ENCODE measurements at regions not wholly inside any gene's neighbourhood (a gene's known extent, or its start where the extent isn't known, plus 50 kb on each side); places are given as distances from the start of the nearest gene placed in this dataset.

DNA sequence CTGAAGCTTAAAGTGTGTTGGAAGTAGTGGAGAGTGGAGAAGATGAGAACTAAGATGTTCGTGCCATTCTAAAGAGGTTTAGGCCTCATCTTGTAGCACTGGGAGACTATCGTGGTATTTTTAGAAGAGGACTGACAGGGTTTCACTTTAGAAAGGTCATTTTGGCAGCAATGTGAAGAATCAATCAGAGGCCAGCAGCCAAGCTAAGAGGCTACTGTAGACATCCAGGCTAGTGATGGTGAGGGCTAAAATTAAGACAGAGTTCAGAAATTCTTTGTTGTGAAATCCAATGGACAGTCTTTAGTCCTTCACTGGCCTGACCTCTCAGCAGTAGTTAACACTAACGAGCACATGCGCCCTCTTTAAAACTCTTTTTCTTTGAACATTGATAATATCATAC lies 288.2 kb downstream of the TBL1XR1 start (continued):
- TF ChIP-seq ZNF175 (CRISPR knock-in tag; IDR thresholded peaks at IDR 0.05; ENCODE audit: low read depth), result no peak

DNA sequence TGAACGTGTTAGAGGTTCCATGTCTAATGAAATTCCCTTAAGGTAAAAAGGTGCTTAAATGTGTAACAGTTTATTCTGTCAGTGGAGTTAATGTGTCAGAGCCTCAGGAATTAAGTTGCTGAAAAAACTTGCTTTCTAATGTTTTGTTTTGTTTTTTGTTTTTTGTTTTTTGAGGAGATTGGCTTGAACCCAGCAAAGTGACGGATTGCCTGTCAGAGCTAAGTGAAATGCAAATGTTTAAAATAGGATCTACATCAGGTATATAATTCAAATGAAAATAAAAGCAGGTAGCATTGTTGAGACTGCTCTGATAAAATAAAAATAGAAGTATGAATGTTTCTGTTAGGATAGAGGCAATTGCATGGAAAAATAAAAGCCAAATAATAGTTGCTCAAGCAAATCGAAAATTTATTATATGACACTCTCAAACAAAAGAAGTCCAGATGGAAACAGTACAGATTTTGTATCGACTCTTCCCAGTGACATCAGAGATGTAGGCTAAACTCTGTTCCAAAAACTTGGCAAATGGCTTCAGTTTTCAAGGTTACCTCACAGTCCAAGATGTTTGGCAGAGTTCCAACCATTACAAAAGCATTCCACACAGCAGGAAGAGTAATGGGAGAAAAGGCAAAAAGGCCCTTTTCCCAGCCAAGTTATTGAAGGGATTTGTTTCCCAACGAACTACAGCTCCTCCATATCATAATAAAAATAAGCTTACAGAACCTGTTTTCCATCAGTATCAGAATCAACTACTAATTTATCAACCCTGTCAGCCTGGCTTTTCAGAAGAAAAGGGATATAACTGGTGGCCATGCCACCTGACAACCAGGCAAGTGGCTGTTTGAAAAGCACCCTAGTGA lies 291.0 kb downstream of the TBL1XR1 start:
- TF ChIP-seq NBN (IDR thresholded peaks at IDR 0.05; ENCODE audit: low read depth) (no peak), CREM (IDR thresholded peaks at IDR 0.05; ENCODE audit: low read depth) (no peak), NFIC (IDR thresholded peaks at IDR 0.05) (peak; percentile 67), KAT8 (IDR thresholded peaks at IDR 0.05; ENCODE audit: low read depth) (no peak), LARP7 (IDR thresholded peaks at IDR 0.05) (no peak)
- TF ChIP-seq, protein P1, sequence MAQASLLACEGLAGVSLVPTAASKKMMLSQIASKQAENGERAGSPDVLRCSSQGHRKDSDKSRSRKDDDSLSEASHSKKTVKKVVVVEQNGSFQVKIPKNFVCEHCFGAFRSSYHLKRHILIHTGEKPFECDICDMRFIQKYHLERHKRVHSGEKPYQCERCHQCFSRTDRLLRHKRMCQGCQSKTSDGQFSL (CRISPR knock-in tag; IDR thresholded peaks at IDR 0.05), result no peak
- TF ChIP-seq, protein P1 (tag; IDR thresholded peaks at IDR 0.05), result no peak
- Histone ChIP-seq H3K4me2 (ENCODE audit: insufficient read depth, low read length) (no peak overlapping the region), H3K27ac (ENCODE audit: extremely low read depth, low read depth, low read length) (no peak overlapping the region), H2AFZ (ENCODE audit: low read depth, low read length) (no peak overlapping the region), H3K9me1 (ENCODE audit: control insufficient read depth, insufficient read depth, low read length) (no peaks in the 10 kb centered on the region), H3K27me3 (ENCODE audit: control insufficient read depth in 2 of 2, insufficient read depth in 2 of 2, low read length in 2 of 2) (no peaks in the 10 kb centered on the region; a peak in 1 of 5 replicates), H4K20me1 (replicated peaks; ENCODE audit: control insufficient read depth, insufficient read depth, low read length) (no peaks in the 10 kb centered on the region), H3K79me2 (ENCODE audit: control insufficient read depth, insufficient read depth, low read length) (no peaks in the 10 kb centered on the region), H3K36me3 (ENCODE audit: control insufficient read depth, insufficient read depth, low read length) (no peaks in the 10 kb centered on the region), H3K9me3 (replicated peaks; ENCODE audit: control insufficient read depth, insufficient read depth, low read depth, low read length) (no peaks in the 10 kb centered on the region), H3K4me3 (no peak overlapping the region), H3K9ac (ENCODE audit: insufficient read depth in 1 of 2, low read depth in 2 of 2, low read length in 2 of 2) (no peak overlapping the region), H3K4me1 (replicated peaks in 1 of 2; ENCODE audit: control insufficient read depth in 2 of 2, insufficient read depth in 2 of 2, low read length in 2 of 2) (no peaks in the 10 kb centered on the region)
- WGBS (ENCODE audit: insufficient coverage, low coverage, missing lambda C conversion rate), result 0% methylated on average over 5 of the region's 5 CpGs
- no TSS peak for BruUV-seq (replicated peaks)
- in situ Hi-C loops (cut with MboI) (no loop called here), intact Hi-C loops (cut with micrococcal nuclease) (no loop called here)
- ChIA-PET POLR2A (no interaction called here), CTCF (ENCODE audit: low intra/inter-chr PET ratio) (no interaction called here)
- FAIRE-seq, result no peak
- no peak for DNase-seq (ENCODE audit: extremely low read depth in 1 of 4, low spot score in 3 of 4)
- ATAC-seq, result no peak

Data from K562 (cell line).